Activated CD8-positive, alpha-beta memory T cell treated with anti-CD3 and anti-CD28 coated beads, Interleukin-2, amount 10 ng/mL, durations not matched to agents 7 days and 5 days (primary cell): ENCODE measurements at regions not wholly inside any gene's neighbourhood (a gene's known extent, or its start where the extent isn't known, plus 50 kb on each side); places are given as distances from the start of the nearest gene placed in this dataset.

Experiments
- ATAC-seq: fragments of 150-1000 bp; cut with Tn5 transposase; one replicate; pipeline ENCODE4 v1.10.0; 2021; ENCODE audit warnings: moderate library complexity
- CTCF ChIA-PET: fragments of 350-600 bp; sonication (Branson Sonifier 250); formaldehyde crosslinking; loops from one replicate; lab custom pipeline; 2021; ENCODE audit warnings: antibody characterized with exemption; lab: Charles Lee
- DNase-seq: peaks from one replicate; pipeline ENCODE4 v3.0.0-alpha.2; 2020
- H3K27ac Mint-ChIP-seq: one replicate; pipeline ENCODE4 v1.8.0; 2021; ENCODE audit warnings: mild to moderate bottlenecking, mixed read lengths
- H3K27me3 Mint-ChIP-seq: one replicate; pipeline ENCODE4 v1.8.0; 2021; ENCODE audit warnings: mixed read lengths
- H3K36me3 Mint-ChIP-seq: one replicate; pipeline ENCODE4 v1.8.0; 2021; ENCODE audit warnings: mild to moderate bottlenecking, mixed read lengths
- H3K4me1 Mint-ChIP-seq: one replicate; pipeline ENCODE4 v1.8.0; 2021; ENCODE audit warnings: mixed read lengths
- H3K4me3 Mint-ChIP-seq: one replicate; pipeline ENCODE4 v1.8.0; 2021; ENCODE audit warnings: mild to moderate bottlenecking, moderate library complexity, mixed read lengths
- H3K9me3 Mint-ChIP-seq: one replicate; pipeline ENCODE4 v1.8.0; 2022; ENCODE audit warnings: low read depth, mixed read lengths

DNA sequence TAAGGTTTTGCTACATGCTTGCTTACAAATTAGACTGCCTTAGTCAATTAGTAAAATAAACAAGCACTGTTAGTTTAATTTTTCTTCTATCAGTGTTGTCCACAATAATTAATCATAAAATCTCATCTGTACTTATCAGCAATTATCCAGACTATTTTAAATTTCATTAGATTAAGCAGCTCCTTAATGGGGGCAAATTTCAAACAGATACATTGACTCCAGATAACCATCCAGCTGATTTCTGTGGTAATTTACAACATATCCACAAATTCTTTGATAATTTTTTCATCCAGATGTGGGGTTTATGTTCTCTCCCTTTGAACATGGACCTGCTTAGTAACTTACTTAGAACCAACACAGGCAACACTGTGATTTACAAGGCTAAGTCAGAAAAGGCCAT, 170.4 kb upstream of the CWC22 start:
- Mint-ChIP-seq H3K27ac (no peak overlapping the region), H3K9me3 (no peaks in the 10 kb centered on the region), H3K4me1 (no peaks in the 10 kb centered on the region), H3K27me3 (peaks cover 3% of the 10 kb centered on the region), H3K4me3 (no peak overlapping the region), H3K36me3 (no peaks in the 10 kb centered on the region)
- CTCF ChIA-PET: interaction anchor here (0.8 kb wide), 1 partner anchor 1536 kb away, joined by 3 read pairs; no protein-coding TSS in a partner anchor
- ATAC-seq: no peak
- DNase-seq: no peak

DNA sequence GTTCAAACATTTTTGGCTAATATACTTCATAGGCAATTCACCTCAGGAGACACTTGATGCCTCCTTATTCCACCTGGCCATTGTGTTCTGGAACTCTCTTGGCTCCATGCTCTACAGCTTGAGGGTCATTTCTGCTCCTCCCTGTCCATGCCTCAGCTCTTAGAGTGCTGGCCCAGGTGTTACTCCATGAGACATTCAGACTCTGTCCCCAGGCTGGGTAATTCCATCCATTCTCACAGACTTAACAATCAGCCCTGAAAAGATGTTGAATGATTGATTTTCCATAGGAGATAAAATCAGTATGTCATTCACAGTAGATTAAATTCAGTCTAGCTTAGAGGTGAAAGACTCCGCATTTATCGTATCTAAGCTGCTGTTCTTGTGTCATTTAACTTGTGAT, 168.6 kb upstream of the CWC22 start:
- no peaks in the 10 kb centered on the region for H3K4me1 Mint-ChIP-seq
- CTCF ChIA-PET: interaction anchor here (0.5 kb wide), 1 partner anchor 81 kb away, joined by 3 read pairs; no protein-coding TSS in a partner anchor
- no peaks in the 10 kb centered on the region for H3K9me3 Mint-ChIP-seq
- H3K4me3 Mint-ChIP-seq: no peak overlapping the region
- DNase-seq (no peak), ATAC-seq (no peak)
- H3K27ac Mint-ChIP-seq: no peak overlapping the region
- peaks cover 3% of the 10 kb centered on the region for H3K27me3 Mint-ChIP-seq
- H3K36me3 Mint-ChIP-seq: no peaks in the 10 kb centered on the region

GRCh38 chr2:180174580-180174979, 167.5 kb upstream of the CWC22 start:
- Mint-ChIP-seq H3K9me3 (peaks cover 6% of the 10 kb centered on the region), H3K27ac (no peak overlapping the region), H3K4me3 (no peak overlapping the region), H3K4me1 (no peaks in the 10 kb centered on the region), H3K36me3 (no peaks in the 10 kb centered on the region), H3K27me3 (peaks cover 3% of the 10 kb centered on the region)
- no peak for DNase-seq
- CTCF ChIA-PET: no interaction called here
- ATAC-seq: no peak

GRCh38 chr2:180169474-180169873, 162.4 kb upstream of the CWC22 start:
- H3K4me3 Mint-ChIP-seq: no peak overlapping the region
- H3K36me3 Mint-ChIP-seq: no peaks in the 10 kb centered on the region
- H3K27me3 Mint-ChIP-seq: no peaks in the 10 kb centered on the region
- DNase-seq: no peak
- CTCF ChIA-PET: no interaction called here
- no peak overlapping the region for H3K27ac Mint-ChIP-seq
- H3K9me3 Mint-ChIP-seq: peaks cover 14% of the 10 kb centered on the region
- ATAC-seq: no peak
- H3K4me1 Mint-ChIP-seq: no peaks in the 10 kb centered on the region

DNA sequence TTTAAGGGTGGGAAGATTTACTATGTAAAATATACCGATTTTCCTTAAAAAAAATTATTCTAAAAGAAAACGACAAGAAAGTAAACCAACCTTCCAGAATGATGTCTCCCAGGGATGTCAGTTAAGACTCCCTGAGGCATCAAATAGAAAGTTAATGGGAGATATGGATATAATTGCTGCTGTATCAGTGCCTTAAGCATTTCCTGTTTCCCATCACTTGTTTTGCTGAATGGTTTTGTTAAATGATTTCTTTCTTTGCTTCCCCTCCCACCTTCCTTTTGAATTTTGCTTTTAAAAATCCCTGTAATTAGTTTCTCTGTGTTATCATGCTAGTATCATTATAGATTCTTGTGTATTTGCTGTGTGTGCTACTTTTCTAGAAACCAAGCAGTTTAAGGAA, 154.3 kb upstream of the CWC22 start:
- CTCF ChIA-PET: no interaction called here
- Mint-ChIP-seq H3K4me3 (no peak overlapping the region), H3K4me1 (no peaks in the 10 kb centered on the region), H3K36me3 (no peaks in the 10 kb centered on the region), H3K27ac (no peak overlapping the region), H3K27me3 (no peaks in the 10 kb centered on the region), H3K9me3 (no peaks in the 10 kb centered on the region)
- DNase-seq (no peak), ATAC-seq (no peak)

GRCh38 chr2:180159921-180160320, 152.8 kb upstream of the CWC22 start:
- H3K27ac Mint-ChIP-seq: no peak overlapping the region
- CTCF ChIA-PET: no interaction called here
- no peaks in the 10 kb centered on the region for H3K4me1 Mint-ChIP-seq
- H3K4me3 Mint-ChIP-seq: no peak overlapping the region
- H3K36me3 Mint-ChIP-seq: no peaks in the 10 kb centered on the region
- H3K27me3 Mint-ChIP-seq: no peaks in the 10 kb centered on the region
- DNase-seq (no peak), ATAC-seq (no peak)
- no peaks in the 10 kb centered on the region for H3K9me3 Mint-ChIP-seq

DNA sequence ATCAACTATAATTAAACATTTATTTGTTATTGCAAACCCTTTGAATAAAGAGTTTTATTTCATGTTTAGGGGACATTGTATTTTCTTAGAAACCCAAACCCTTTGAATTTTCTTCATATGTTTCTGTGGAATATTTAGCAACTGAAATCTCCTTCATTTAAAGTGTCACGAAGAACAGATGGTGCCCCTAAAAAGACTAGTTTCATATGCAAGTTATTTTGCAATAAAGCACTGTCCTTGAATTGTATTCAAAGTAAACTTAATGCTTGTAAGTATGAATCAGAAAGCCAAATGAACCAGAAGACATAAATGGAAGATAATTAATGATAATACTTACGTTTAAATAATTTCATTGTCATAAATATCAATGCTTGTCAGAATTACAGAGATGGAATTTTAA, 151.9 kb upstream of the CWC22 start:
- DNase-seq (no peak), ATAC-seq (no peak)
- no peak overlapping the region for H3K27ac Mint-ChIP-seq
- H3K4me1 Mint-ChIP-seq: no peaks in the 10 kb centered on the region
- CTCF ChIA-PET: no interaction called here
- H3K9me3 Mint-ChIP-seq: no peaks in the 10 kb centered on the region
- no peaks in the 10 kb centered on the region for H3K36me3 Mint-ChIP-seq
- H3K27me3 Mint-ChIP-seq: peaks cover 3% of the 10 kb centered on the region
- no peak overlapping the region for H3K4me3 Mint-ChIP-seq

- H3K36me3 Mint-ChIP-seq: no peaks in the 10 kb centered on the region
- no peak overlapping the region for H3K4me3 Mint-ChIP-seq
- H3K27me3 Mint-ChIP-seq: peaks cover 3% of the 10 kb centered on the region
- no peak for ATAC-seq
- no peak overlapping the region for H3K27ac Mint-ChIP-seq
- DNase-seq: no peak
- H3K4me1 Mint-ChIP-seq: no peaks in the 10 kb centered on the region
- CTCF ChIA-PET: no interaction called here
- H3K9me3 Mint-ChIP-seq: no peaks in the 10 kb centered on the region
These were observed 149.6 kb upstream of the CWC22 start for GRCh38 chr2:180156651-180157050.

DNA sequence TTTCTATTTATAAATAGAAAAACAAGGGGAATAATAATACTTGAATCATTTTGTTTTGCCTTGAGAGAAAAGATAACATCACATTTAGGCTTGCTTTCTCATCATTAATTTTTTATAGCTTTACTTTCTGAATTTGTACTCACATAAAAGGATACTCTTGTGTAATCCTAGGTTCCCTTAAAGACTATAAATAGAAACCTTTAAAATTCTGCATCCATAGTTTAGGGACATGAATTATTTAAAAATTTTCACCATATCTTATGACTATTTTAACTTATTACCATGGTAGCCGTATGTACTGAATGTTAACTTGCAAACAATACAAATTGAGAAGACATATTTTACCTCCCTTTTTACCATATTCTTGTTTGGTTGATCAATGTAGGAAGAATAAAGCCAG, 143.5 kb upstream of the CWC22 start:
- ATAC-seq: no peak
- no peaks in the 10 kb centered on the region for H3K9me3 Mint-ChIP-seq

DNA sequence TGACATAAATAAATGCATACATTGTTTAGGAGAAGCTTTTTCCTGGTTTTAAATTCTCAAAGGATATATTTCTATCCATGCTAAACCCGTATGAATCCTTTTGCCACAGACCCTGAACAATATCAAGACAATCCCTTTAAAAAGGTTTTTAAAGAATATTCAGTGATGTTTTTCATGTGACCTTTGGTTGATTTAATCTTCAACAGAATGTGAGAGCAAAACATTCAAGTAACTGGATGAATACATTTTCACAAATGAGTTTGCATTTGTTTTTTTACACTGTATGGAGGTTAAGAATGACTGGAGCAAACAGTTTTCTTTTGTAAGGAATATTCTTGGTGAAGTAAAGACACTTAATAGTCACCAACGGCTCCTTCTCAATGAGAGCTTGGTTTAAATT, 139.4 kb upstream of the CWC22 start:
- Mint-ChIP-seq H3K27ac (no peak overlapping the region), H3K4me3 (no peak overlapping the region), H3K36me3 (no peaks in the 10 kb centered on the region), H3K9me3 (no peaks in the 10 kb centered on the region), H3K27me3 (peaks cover 7% of the 10 kb centered on the region), H3K4me1 (no peaks in the 10 kb centered on the region)
- DNase-seq (no peak), ATAC-seq (no peak)
- CTCF ChIA-PET: no interaction called here

More for the DNA sequence above, 143.5 kb upstream of the CWC22 start:
- CTCF ChIA-PET: no interaction called here
- Mint-ChIP-seq H3K36me3 (no peaks in the 10 kb centered on the region), H3K27ac (no peak overlapping the region), H3K4me1 (no peaks in the 10 kb centered on the region), H3K27me3 (peaks cover 5% of the 10 kb centered on the region), H3K4me3 (no peak overlapping the region)
- no peak for DNase-seq

DNA sequence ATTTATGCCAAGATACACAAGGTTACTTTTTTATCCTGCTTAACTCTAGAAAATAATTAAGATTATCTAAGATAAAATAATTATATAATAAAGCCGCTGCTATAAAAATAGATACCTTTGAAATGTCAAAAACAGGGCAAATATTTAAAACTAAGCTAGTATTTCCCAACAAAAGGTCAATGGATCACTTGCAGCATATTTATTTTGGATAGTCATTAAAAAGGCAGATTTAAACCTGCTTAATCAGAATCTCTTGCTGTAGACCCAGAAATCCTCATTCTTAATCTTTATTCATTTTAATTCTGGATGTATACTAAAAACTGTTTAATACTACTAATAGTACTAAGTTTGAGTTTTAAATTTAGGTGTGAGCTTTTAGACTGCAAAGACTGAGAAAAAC, 139.0 kb upstream of the CWC22 start:
- no peak for ATAC-seq
- CTCF ChIA-PET: no interaction called here
- H3K36me3 Mint-ChIP-seq: no peaks in the 10 kb centered on the region

GRCh38 chr2:180145163-180145562, 138.1 kb upstream of the CWC22 start:
- CTCF ChIA-PET: interaction anchor here (2.1 kb wide), 1 partner anchor 21 kb away, joined by 5 read pairs; no protein-coding TSS in a partner anchor
- no peak for DNase-seq
- H3K27ac Mint-ChIP-seq: no peak overlapping the region

More for the DNA sequence above, 139.0 kb upstream of the CWC22 start:
- no peaks in the 10 kb centered on the region for H3K4me1 Mint-ChIP-seq
- H3K27me3 Mint-ChIP-seq: peaks cover 7% of the 10 kb centered on the region
- H3K4me3 Mint-ChIP-seq: no peak overlapping the region
- H3K9me3 Mint-ChIP-seq: no peaks in the 10 kb centered on the region
- H3K27ac Mint-ChIP-seq: no peak overlapping the region
- DNase-seq: no peak

GRCh38 chr2:180144338-180144813, 137.3 kb upstream of the CWC22 start:
- H3K4me3 Mint-ChIP-seq: no peak overlapping the region
- DNase-seq (no peak), ATAC-seq (no peak)
- H3K27ac Mint-ChIP-seq: no peak overlapping the region
- no peaks in the 10 kb centered on the region for H3K9me3 Mint-ChIP-seq
- no peaks in the 10 kb centered on the region for H3K36me3 Mint-ChIP-seq
- CTCF ChIA-PET: interaction anchor here (2.1 kb wide), 1 partner anchor 21 kb away, joined by 5 read pairs; no protein-coding TSS in a partner anchor
- no peaks in the 10 kb centered on the region for H3K4me1 Mint-ChIP-seq
- peaks cover 5% of the 10 kb centered on the region for H3K27me3 Mint-ChIP-seq

More at GRCh38 chr2:180145163-180145562, 138.1 kb upstream of the CWC22 start:
- Mint-ChIP-seq H3K36me3 (no peaks in the 10 kb centered on the region), H3K4me1 (no peaks in the 10 kb centered on the region), H3K4me3 (no peak overlapping the region), H3K9me3 (no peaks in the 10 kb centered on the region), H3K27me3 (peaks cover 5% of the 10 kb centered on the region)
- ATAC-seq: no peak

- no peaks in the 10 kb centered on the region for H3K4me1 Mint-ChIP-seq
- no peak overlapping the region for H3K27ac Mint-ChIP-seq
- H3K36me3 Mint-ChIP-seq: no peaks in the 10 kb centered on the region
- peaks cover 5% of the 10 kb centered on the region for H3K27me3 Mint-ChIP-seq
- no peak overlapping the region for H3K4me3 Mint-ChIP-seq
- CTCF ChIA-PET: interaction anchor here (2.1 kb wide), 1 partner anchor 20 kb away, joined by 5 read pairs; no protein-coding TSS in a partner anchor
- H3K9me3 Mint-ChIP-seq: no peaks in the 10 kb centered on the region
- DNase-seq (no peak), ATAC-seq (no peak)
These were observed 136.7 kb upstream of the CWC22 start for GRCh38 chr2:180143633-180144337.
